HG03565 (cell line): ENCODE measurements at regions not wholly inside any gene's neighbourhood (a gene's known extent, or its start where the extent isn't known, plus 50 kb on each side); places are given as distances from the start of the nearest gene placed in this dataset.
A peak's percentile ranks its signal among the peaks of the same experiment; 100 is the strongest.
"Not testable (repeated sequence)": the region's sequence is repeated elsewhere in the genome, so short reads cannot be mapped to it uniquely, and the experiment has no call there.

Experiments used
- ATAC-seq: cut with Tn5 transposase; IDR thresholded peaks from one replicate; pipeline ENCODE4 v1.9.1; 2021; ENCODE audit warnings: mild to moderate bottlenecking, moderate library complexity; ENCODE audit not compliant: unreplicated experiment

- ATAC-seq: no peak
Measured at GRCh38 chr9:71286146-71286545, 164.7 kb upstream of the TRPM3 start.

GRCh38 chr9:71285191-71285656, 163.8 kb upstream of the TRPM3 start:
- ATAC-seq: peak; percentile 85

GRCh38 chr9:71282116-71282515, 160.7 kb upstream of the TRPM3 start:
- ATAC-seq: not testable (repeated sequence)

GRCh38 chr9:71279151-71279739, 157.8 kb upstream of the TRPM3 start:
- no peak for ATAC-seq

- ATAC-seq: no peak
Measured at GRCh38 chr9:71273613-71274012, 152.2 kb upstream of the TRPM3 start.

- no peak for ATAC-seq
Measured at GRCh38 chr9:71271602-71272001, 150.2 kb upstream of the TRPM3 start.

GRCh38 chr9:71270554-71270953, 149.1 kb upstream of the TRPM3 start:
- no peak for ATAC-seq

GRCh38 chr9:71269859-71270258, 148.4 kb upstream of the TRPM3 start:
- ATAC-seq: no peak

- no peak for ATAC-seq
Measured at GRCh38 chr9:71268871-71269635, 147.6 kb upstream of the TRPM3 start.

GRCh38 chr9:71263451-71263850, 142.0 kb upstream of the TRPM3 start:
- no peak for ATAC-seq

- ATAC-seq: not testable (repeated sequence)
Measured at GRCh38 chr9:71260419-71260818, 139.0 kb upstream of the TRPM3 start.

- no peak for ATAC-seq
Measured at GRCh38 chr9:71254592-71255277, 133.3 kb upstream of the TRPM3 start.

GRCh38 chr9:71253011-71253410, 131.6 kb upstream of the TRPM3 start:
- no peak for ATAC-seq

GRCh38 chr9:71250581-71250980, 129.2 kb upstream of the TRPM3 start:
- no peak for ATAC-seq

GRCh38 chr9:71249729-71250317, 128.4 kb upstream of the TRPM3 start:
- peak; percentile 94 for ATAC-seq

GRCh38 chr9:71245651-71246050, 124.2 kb upstream of the TRPM3 start:
- ATAC-seq: no peak

- no peak for ATAC-seq
Measured at GRCh38 chr9:71243951-71244350, 122.5 kb upstream of the TRPM3 start.

GRCh38 chr9:71242081-71242480, 120.7 kb upstream of the TRPM3 start:
- ATAC-seq: no peak

GRCh38 chr9:71237051-71237450, 115.6 kb upstream of the TRPM3 start:
- no peak for ATAC-seq

- no peak for ATAC-seq
Measured at GRCh38 chr9:71233646-71234045, 112.2 kb upstream of the TRPM3 start.

GRCh38 chr9:71223953-71224538, 102.6 kb upstream of the TRPM3 start:
- ATAC-seq: no peak
